HCT116 (cell line): ENCODE measurements at regions not wholly inside any gene's neighbourhood (a gene's known extent, or its start where the extent isn't known, plus 50 kb on each side); places are given as distances from the start of the nearest gene placed in this dataset.

ENCODE experiments used
- ATAC-seq: fragments of 200-7000 bp; cut with Tn5 transposase; 2 replicates; pipeline ENCODE4 v1.9.1; 2020; ENCODE audit warnings: mild to moderate bottlenecking, moderate library complexity
- BruUV-seq: library from RNA; stranded (reverse); fragments of 400-500 nt; replicated peaks from 2 replicates; lab custom pipeline; 2021; lab: Mats Ljungman, UMichigan
- CTCF ChIA-PET: fragments of 300-600 bp; sonication (Branson Sonifier 250); formaldehyde crosslinking; loops from one replicate; lab custom pipeline; 2021; ENCODE audit warnings: antibody characterized with exemption; lab: Charles Lee
- POLR2A ChIA-PET: fragments of 300-600, 350-600 bp; sonication (Branson Sonifier 250); formaldehyde crosslinking; loops from one replicate; lab custom pipeline; 2021; ENCODE audit warnings: antibody characterized with exemption; lab: Charles Lee
- RAD21 ChIA-PET, 2 experiments: fragments of 300-600 bp; sonication (Branson Sonifier 250); formaldehyde crosslinking; loops; one replicate each; lab custom pipeline; 2023; ENCODE audit warnings: low total read pairs in 2 of 2; ENCODE audit not compliant: uncharacterized antibody in 2 of 2, unreplicated experiment in 2 of 2, low non-redundant PET in 1 of 2; lab: Charles Lee
- DNase-seq: peaks from one replicate; pipeline ENCODE4 v3.0.0-alpha.2; 2010; ENCODE audit warnings: low read depth, low spot score
- H2AFZ ChIP-seq: fragments of 200-600 bp; shearing (Covaris generic), sonication (generic); 2 replicates; pipeline ENCODE4 v1.6.1; 2017; ENCODE audit warnings: low read depth, mixed run types, mixed read lengths, antibody characterized with exemption, low read length; ENCODE audit not compliant: poor library complexity, severe bottlenecking
- H3K27ac ChIP-seq: 2 replicates; pipeline ENCODE4 v1.5.1; 2012; ENCODE audit warnings: low read depth, low read length
- H3K27me3 ChIP-seq: fragments of 200-600 bp; sonication (generic); 2 replicates; pipeline ENCODE4 v1.6.1; 2016; ENCODE audit warnings: mixed run types, low read length, mixed read lengths; ENCODE audit not compliant: insufficient read depth
- H3K36me3 ChIP-seq, 2 experiments: fragments of 200-500 bp in 1 of 2; fragments of 200-600 bp in 1 of 2; sonication (Bioruptor generic) in 1 of 2; sonication (generic) in 1 of 2; 2 replicates each; pipeline versions ENCODE4 v1.5.1 to v1.6.1; 2014 to 2016; ENCODE audit warnings: low read length in 2 of 2, inconsistent platforms in 1 of 2, mixed read lengths in 1 of 2, mixed run types in 1 of 2; ENCODE audit not compliant: insufficient read depth in 2 of 2, control insufficient read depth in 1 of 2
- H3K4me1 ChIP-seq, 2 experiments: fragments of 200-600 bp in 1 of 2; sonication (generic) in 1 of 2; 2 replicates each; pipeline versions ENCODE4 v1.5.1 to v1.6.1; 2012 to 2017; ENCODE audit warnings: low read length in 2 of 2, inconsistent platforms in 1 of 2, mild to moderate bottlenecking in 1 of 2, mixed read lengths in 1 of 2, mixed run types in 1 of 2, moderate library complexity in 1 of 2; ENCODE audit not compliant: insufficient read depth in 2 of 2, control insufficient read depth in 1 of 2
- H3K4me2 ChIP-seq: fragments of 200-600 bp; sonication (generic); 2 replicates; pipeline ENCODE4 v1.6.1; 2017; ENCODE audit warnings: mixed run types, low read length, mixed read lengths
- H3K4me3 ChIP-seq, 2 experiments: fragments of 200-600 bp in 1 of 2; sonication (generic) in 1 of 2; replicated peaks in 1 of 2; 2 replicates each; pipeline ENCODE4 v1.5.1; 2011 to 2016; ENCODE audit warnings: low read length in 2 of 2, control low read depth in 1 of 2, low read depth in 1 of 2, mild to moderate bottlenecking in 1 of 2, mixed read lengths in 1 of 2, mixed run types in 1 of 2
- H3K79me2 ChIP-seq: fragments of 200-600 bp; sonication (generic); 2 replicates; pipeline ENCODE4 v1.6.1; 2017; ENCODE audit warnings: mild to moderate bottlenecking, mixed run types, low read length, moderate library complexity, mixed read lengths; ENCODE audit not compliant: insufficient read depth
- H3K9ac ChIP-seq: fragments of 200-600 bp; sonication (generic); 2 replicates; pipeline ENCODE4 v1.6.1; 2016; ENCODE audit warnings: low read length, mixed read lengths
- H3K9me2 ChIP-seq: fragments of 200-600 bp; sonication (generic), shearing (Covaris generic); 2 replicates; pipeline ENCODE4 v1.6.1; 2017; ENCODE audit warnings: mixed run types, mild to moderate bottlenecking, moderate library complexity; ENCODE audit not compliant: insufficient read depth
- H3K9me3 ChIP-seq, 2 experiments: fragments of 200-500 bp in 1 of 2; fragments of 200-600 bp in 1 of 2; sonication (Bioruptor generic) in 1 of 2; sonication (generic) in 1 of 2; 2 replicates each; pipeline ENCODE4 v1.6.1; 2014 to 2017; ENCODE audit warnings: low read length in 2 of 2, mixed read lengths in 2 of 2, inconsistent platforms in 1 of 2, low read depth in 1 of 2, mild to moderate bottlenecking in 1 of 2, mixed run types in 1 of 2, moderate library complexity in 1 of 2; ENCODE audit not compliant: control insufficient read depth in 1 of 2, insufficient read depth in 1 of 2
- H4K20me1 ChIP-seq: fragments of 200-600 bp; sonication (generic), shearing (Covaris generic); 2 replicates; pipeline ENCODE4 v1.6.1; 2017; ENCODE audit warnings: mixed run types, mild to moderate bottlenecking, moderate library complexity; ENCODE audit not compliant: insufficient read depth
- CBX3 ChIP-seq: IDR thresholded peaks from 2 replicates; pipeline ENCODE4 v1.6.1; 2012; ENCODE audit warnings: low read depth
- CEBPB ChIP-seq: IDR thresholded peaks from 2 replicates; pipeline ENCODE4 v1.6.1; 2012; ENCODE audit warnings: low read depth
- ELF1 ChIP-seq: IDR thresholded peaks from 2 replicates; pipeline ENCODE4 v1.6.1; 2012; ENCODE audit warnings: low read depth, borderline replicate concordance
- EZH2phosphoT487 ChIP-seq: fragments of 200-600 bp; IDR thresholded peaks from 2 replicates; pipeline ENCODE4 v1.6.1; 2018; ENCODE audit warnings: antibody characterized with exemption, borderline replicate concordance
- SIN3A ChIP-seq: IDR thresholded peaks from 2 replicates; pipeline ENCODE4 v1.6.1; 2012; ENCODE audit warnings: low read depth
- ZNF274 ChIP-seq: fragments of 200-500 bp; sonication (Bioruptor generic); IDR thresholded peaks from 2 replicates; pipeline ENCODE4 v1.6.1; 2014; ENCODE audit warnings: mild to moderate bottlenecking, low read depth, low read length, inconsistent platforms
- intact Hi-C: fragments of 100-400 bp; cut with micrococcal nuclease; formaldehyde crosslinking; loops from 2 replicates; pipeline ENCODE4 v1.10.0; 2022
- TF ChIP-seq, protein P1 (sequence below), 3 experiments: fragments of 200-600 bp in 1 of 3; sonication (generic) in 1 of 3; IDR thresholded peaks in 2 of 3; conservative IDR thresholded peaks in 1 of 3; 2 replicates each; pipeline ENCODE4 v1.5.1; 2012 to 2017; ENCODE audit warnings: low read depth in 2 of 3, low read length in 2 of 3, antibody characterized with exemption in 1 of 3, borderline replicate concordance in 1 of 3, control low read depth in 1 of 3, mild to moderate bottlenecking in 1 of 3, mixed read lengths in 1 of 3, mixed run types in 1 of 3, moderate library complexity in 1 of 3; ENCODE audit not compliant: insufficient read depth in 1 of 3
- TF ChIP-seq, protein P2 (sequence below): IDR thresholded peaks from 2 replicates; pipeline ENCODE4 v1.6.1; 2012
- TF ChIP-seq, protein P3 (sequence below): IDR thresholded peaks from 2 replicates; pipeline ENCODE4 v1.6.1; 2012

DNA sequence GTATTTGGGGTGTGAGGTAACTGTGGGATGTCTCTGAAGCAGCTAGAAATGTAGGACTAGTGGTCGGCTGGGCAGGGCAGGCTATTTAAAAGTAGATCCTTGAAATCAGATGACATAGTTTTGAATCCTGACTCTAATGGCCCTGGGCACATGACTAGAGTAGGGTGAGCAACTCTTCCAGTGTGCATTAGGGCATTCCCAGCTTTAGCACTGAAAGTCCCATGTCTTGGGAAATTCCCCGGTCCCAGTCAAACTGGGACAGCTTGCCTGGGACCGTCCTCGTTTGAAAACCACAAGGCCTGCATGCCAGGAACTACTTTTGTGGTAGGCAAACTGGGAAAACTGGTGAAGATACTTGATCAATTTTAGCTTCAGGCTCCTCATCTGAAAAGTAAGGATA lies 255.3 kb downstream of the PTEN start:
- no peak overlapping the region for H3K4me2 ChIP-seq
- no TSS peak for BruUV-seq
- H2AFZ ChIP-seq, result no peak overlapping the region
- ATAC-seq, result no peak
- no peaks in the 10 kb centered on the region for H3K9me3 ChIP-seq
- no peak overlapping the region for H3K27ac ChIP-seq
- H3K79me2 ChIP-seq, result no peaks in the 10 kb centered on the region
- no peaks in the 10 kb centered on the region for H3K36me3 ChIP-seq
- TF ChIP-seq EZH2phosphoT487, result no peak
- TF ChIP-seq SIN3A, result no peak
- TF ChIP-seq CEBPB, result no peak
- TF ChIP-seq CBX3, result no peak
- TF ChIP-seq, protein P1, sequence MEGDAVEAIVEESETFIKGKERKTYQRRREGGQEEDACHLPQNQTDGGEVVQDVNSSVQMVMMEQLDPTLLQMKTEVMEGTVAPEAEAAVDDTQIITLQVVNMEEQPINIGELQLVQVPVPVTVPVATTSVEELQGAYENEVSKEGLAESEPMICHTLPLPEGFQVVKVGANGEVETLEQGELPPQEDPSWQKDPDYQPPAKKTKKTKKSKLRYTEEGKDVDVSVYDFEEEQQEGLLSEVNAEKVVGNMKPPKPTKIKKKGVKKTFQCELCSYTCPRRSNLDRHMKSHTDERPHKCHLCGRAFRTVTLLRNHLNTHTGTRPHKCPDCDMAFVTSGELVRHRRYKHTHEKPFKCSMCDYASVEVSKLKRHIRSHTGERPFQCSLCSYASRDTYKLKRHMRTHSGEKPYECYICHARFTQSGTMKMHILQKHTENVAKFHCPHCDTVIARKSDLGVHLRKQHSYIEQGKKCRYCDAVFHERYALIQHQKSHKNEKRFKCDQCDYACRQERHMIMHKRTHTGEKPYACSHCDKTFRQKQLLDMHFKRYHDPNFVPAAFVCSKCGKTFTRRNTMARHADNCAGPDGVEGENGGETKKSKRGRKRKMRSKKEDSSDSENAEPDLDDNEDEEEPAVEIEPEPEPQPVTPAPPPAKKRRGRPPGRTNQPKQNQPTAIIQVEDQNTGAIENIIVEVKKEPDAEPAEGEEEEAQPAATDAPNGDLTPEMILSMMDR (IDR thresholded peaks at IDR 0.05 in 2 of 3, conservative IDR thresholded peaks at IDR 0.05 in 1 of 3; ENCODE audit: borderline replicate concordance in 1 of 3, insufficient read depth in 1 of 3, low read depth in 2 of 3, low read length in 2 of 3), result no peak
- TF ChIP-seq, all 23 proteins: peak for 0
- ChIA-PET POLR2A (no interaction called here), CTCF (interaction anchor here (1.0 to 2.2 kb wide), 3 partner anchors 9 to 270 kb away, joined by 3 to 11 read pairs (median 10); no protein-coding TSS in a partner anchor), RAD21 (no interaction called here)
- H4K20me1 ChIP-seq, result no peaks in the 10 kb centered on the region
- intact Hi-C loops, result loop anchor here (1.0 to 5.0 kb wide), 2 partner anchors 271 to 434 kb away; no protein-coding TSS in a partner anchor
- H3K4me3 ChIP-seq, result no peak overlapping the region
- no peak overlapping the region for H3K9ac ChIP-seq
- no peaks in the 10 kb centered on the region for H3K9me2 ChIP-seq
- no peak for DNase-seq
- H3K4me1 ChIP-seq, result no peaks in the 10 kb centered on the region
- no peaks in the 10 kb centered on the region for H3K27me3 ChIP-seq

DNA sequence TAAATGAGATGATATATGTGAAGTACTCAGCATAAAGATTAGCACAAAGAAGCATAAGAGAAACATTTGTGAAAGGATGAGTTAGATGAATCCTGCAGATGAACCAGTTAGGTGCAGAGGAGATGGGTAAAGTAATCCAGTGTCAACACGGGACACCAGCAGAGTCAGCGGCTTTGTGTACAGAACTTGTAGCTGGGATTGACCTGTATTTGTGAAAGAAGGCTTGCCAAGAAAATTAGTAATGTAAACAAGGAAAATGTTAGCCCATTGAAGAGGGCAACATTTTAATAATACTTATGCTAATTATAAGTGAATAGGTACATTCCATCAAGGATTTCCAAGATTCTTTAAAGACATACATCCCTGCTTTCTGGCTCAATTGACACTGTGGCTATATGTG lies 255.7 kb downstream of the PTEN start:
- CTCF ChIA-PET, result interaction anchor here (1.7 to 2.2 kb wide), 2 partner anchors 268 to 270 kb away, joined by 10 to 11 read pairs; no protein-coding TSS in a partner anchor
- H3K27ac ChIP-seq, result no peak overlapping the region
- DNase-seq, result no peak
- no peak for ATAC-seq
- intact Hi-C loops, result loop anchor here (5.0 kb wide), 1 partner anchor 433 kb away; no protein-coding TSS in a partner anchor
- no peaks in the 10 kb centered on the region for H3K9me2 ChIP-seq
- no peak for TF ChIP-seq ELF1
- TF ChIP-seq, protein P2, sequence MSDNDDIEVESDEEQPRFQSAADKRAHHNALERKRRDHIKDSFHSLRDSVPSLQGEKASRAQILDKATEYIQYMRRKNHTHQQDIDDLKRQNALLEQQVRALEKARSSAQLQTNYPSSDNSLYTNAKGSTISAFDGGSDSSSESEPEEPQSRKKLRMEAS, result no peak
- TF ChIP-seq ZNF274, result no peak
- TF ChIP-seq, protein P3, sequence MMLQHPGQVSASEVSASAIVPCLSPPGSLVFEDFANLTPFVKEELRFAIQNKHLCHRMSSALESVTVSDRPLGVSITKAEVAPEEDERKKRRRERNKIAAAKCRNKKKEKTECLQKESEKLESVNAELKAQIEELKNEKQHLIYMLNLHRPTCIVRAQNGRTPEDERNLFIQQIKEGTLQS, result no peak
- no peak for TF ChIP-seq CBX3
- TF ChIP-seq, all 23 proteins: peak for 0
- no TSS peak for BruUV-seq
- H4K20me1 ChIP-seq, result no peaks in the 10 kb centered on the region
- no peak overlapping the region; a peak in 1 of 4 replicates for H3K4me3 ChIP-seq
- ChIA-PET RAD21 (no interaction called here), POLR2A (no interaction called here)
- no peak overlapping the region for H3K9ac ChIP-seq
- no peak overlapping the region for H2AFZ ChIP-seq
- H3K27me3 ChIP-seq, result no peaks in the 10 kb centered on the region
- no peaks in the 10 kb centered on the region for H3K79me2 ChIP-seq
- H3K4me1 ChIP-seq, result no peaks in the 10 kb centered on the region
- no peaks in the 10 kb centered on the region for H3K36me3 ChIP-seq
- no peaks in the 10 kb centered on the region for H3K9me3 ChIP-seq
- H3K4me2 ChIP-seq, result no peak overlapping the region
